HFF-Myc (cell line): ENCODE measurements at regions not wholly inside any gene's neighbourhood (a gene's known extent, or its start where the extent isn't known, plus 50 kb on each side); places are given as distances from the start of the nearest gene placed in this dataset.

Source experiments
- DNase-seq: peaks from one replicate; pipeline ENCODE4 v3.0.0-alpha.2; 2011; ENCODE audit warnings: low read depth; ENCODE audit errors: extremely low read depth
- H3K4me3 ChIP-seq: replicated peaks from 2 replicates; pipeline ENCODE4 v1.5.1; 2011; ENCODE audit warnings: low read depth, mild to moderate bottlenecking, control low read depth, low read length
- TF ChIP-seq, protein P1 (sequence below): IDR thresholded peaks from 2 replicates; pipeline ENCODE4 v1.5.1; 2012; ENCODE audit warnings: mild to moderate bottlenecking, low read depth, low read length, control low read depth; ENCODE audit errors: missing control alignments

DNA sequence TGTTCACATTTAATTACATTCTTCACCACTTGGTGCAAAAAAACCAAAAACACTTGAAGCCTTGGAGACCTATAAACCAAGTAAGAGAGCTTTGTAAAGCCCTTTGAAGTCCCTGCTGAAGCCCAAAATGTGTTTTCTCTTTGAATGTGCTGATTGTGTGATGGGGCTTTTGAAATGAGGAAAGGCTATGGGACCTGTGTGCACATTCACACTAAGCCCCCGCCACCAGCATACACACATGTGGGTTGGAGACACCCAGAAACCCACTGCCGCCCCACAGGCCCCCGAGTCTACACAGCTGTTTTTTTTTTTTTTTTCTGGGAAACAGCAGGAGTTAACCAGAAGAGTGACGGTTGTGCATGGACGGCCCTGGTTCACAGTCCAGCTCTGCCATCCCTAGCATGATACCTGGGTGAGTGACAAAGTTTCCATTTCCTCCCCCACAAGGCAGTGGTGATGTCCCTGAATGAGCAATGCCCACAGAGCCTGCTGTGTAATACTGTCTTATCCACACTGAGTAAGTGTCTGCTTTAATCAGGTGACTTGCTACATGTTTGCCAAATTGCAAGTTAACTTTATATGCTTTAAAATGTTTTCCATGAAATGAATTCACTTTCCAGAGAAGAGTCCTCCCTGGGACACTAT is 154.6 kb upstream of the GDF10 start:
- TF ChIP-seq, protein P1, sequence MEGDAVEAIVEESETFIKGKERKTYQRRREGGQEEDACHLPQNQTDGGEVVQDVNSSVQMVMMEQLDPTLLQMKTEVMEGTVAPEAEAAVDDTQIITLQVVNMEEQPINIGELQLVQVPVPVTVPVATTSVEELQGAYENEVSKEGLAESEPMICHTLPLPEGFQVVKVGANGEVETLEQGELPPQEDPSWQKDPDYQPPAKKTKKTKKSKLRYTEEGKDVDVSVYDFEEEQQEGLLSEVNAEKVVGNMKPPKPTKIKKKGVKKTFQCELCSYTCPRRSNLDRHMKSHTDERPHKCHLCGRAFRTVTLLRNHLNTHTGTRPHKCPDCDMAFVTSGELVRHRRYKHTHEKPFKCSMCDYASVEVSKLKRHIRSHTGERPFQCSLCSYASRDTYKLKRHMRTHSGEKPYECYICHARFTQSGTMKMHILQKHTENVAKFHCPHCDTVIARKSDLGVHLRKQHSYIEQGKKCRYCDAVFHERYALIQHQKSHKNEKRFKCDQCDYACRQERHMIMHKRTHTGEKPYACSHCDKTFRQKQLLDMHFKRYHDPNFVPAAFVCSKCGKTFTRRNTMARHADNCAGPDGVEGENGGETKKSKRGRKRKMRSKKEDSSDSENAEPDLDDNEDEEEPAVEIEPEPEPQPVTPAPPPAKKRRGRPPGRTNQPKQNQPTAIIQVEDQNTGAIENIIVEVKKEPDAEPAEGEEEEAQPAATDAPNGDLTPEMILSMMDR = no peak
- no peak for DNase-seq
- no peak overlapping the region for H3K4me3 ChIP-seq

DNA sequence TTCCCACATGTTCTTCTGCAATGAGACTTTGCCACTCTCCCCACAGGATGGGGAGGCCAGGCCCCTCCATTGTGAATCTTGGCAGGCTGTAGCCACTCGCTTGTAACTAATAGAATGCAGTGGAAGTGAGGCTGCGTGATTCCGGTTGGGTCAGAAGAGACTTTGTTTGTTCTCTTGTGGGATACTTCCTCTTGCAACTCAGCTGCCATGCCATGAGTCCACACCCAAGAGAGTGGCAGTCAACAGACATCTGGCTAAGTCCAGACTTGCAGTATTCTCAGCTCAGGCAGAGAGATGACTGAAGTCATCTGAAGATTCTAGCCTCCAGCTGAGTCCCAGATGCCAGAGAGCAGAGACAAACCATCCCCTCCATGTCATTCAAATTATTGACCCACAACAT is 153.4 kb upstream of the GDF10 start:
- TF ChIP-seq, protein P1 = no peak

DNA sequence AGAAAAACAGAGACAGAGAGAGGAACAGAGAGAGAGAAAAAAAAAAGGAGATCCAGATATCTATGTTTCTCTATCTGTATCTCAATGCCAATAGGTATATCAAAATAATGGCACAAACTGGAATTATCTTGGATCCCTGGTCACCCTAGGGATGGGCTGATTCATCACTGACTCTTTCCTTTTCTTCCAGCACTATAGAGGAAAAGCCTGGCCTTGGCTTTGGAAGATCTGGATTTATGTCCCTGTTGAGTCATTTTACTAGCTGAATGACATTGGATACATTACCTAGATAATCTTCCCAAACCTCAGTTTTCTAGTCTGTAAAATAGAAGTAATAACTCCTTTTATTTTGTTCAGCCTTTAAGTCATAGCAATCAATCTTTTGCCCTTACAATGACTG is 152.8 kb upstream of the GDF10 start:
- no peak overlapping the region for H3K4me3 ChIP-seq
- TF ChIP-seq, protein P1 = no peak
- DNase-seq = no peak

More for the DNA sequence above, 153.4 kb upstream of the GDF10 start:
- H3K4me3 ChIP-seq = no peak overlapping the region
- DNase-seq = no peak

DNA sequence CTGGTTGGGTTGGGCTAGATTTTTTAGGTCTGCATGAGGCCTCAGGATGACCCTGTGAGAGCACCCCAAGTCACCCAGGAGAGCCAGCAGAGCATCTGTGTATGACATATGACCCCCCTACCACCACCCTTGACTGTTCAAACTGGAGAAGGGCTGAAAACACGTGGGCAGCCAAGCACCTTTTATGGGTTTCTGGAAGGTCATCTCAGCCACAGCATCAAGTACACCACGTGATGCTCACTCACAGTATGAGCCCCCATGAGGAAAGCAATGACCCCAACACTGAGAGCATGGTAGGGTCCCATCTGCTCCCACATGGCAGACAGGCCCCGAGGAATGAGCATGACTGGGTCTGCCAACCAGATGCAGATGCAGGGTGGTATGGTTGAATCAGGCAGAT is 149.4 kb upstream of the GDF10 start:
- TF ChIP-seq, protein P1 = no peak
- no peak overlapping the region for H3K4me3 ChIP-seq
- DNase-seq = no peak

DNA sequence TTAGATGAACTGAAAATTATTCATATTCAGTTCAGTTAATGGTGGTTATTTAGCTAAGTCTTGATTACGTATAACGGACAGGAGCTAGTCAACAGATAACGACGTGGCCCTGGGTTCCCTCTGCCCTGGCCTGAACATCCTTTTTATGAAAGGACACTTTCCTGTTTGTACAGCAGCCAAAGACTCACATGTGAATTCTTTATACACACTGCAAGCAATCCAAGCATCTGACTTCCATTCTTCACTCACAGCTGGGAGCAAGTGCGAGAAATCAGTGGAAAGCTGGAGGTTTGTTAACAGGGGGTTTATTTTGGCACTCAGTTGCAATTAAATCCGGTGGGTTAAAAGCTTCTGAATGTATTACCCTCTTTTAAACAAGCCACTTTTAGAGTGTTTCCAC is 148.1 kb upstream of the GDF10 start:
- TF ChIP-seq, protein P1 = no peak
- DNase-seq = no peak
- H3K4me3 ChIP-seq = no peak overlapping the region

DNA sequence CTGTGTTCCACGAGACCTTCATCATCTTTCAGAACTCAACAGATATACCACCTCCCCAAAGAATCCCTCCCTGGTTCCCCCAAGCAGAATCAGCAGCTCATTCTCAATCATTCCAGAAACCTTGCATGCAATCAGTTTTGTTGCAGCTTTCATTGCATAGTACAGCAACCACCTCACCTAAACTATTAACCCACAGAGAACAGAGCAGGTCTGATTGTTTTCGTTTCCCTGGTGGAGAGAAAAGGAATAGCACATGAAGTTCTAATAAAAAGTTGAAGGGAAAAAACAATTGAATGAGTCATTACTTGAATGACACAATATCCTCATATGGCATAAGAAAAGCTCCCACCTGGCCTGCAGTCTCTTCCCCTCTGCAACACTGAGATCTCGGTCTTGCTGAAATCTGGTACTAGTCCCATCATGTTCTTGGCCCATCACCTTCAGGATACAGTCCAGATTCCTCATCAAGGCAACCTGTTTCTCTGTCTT is 147.1 kb upstream of the GDF10 start:
- DNase-seq = no peak
- TF ChIP-seq, protein P1 = no peak
- no peak overlapping the region for H3K4me3 ChIP-seq

DNA sequence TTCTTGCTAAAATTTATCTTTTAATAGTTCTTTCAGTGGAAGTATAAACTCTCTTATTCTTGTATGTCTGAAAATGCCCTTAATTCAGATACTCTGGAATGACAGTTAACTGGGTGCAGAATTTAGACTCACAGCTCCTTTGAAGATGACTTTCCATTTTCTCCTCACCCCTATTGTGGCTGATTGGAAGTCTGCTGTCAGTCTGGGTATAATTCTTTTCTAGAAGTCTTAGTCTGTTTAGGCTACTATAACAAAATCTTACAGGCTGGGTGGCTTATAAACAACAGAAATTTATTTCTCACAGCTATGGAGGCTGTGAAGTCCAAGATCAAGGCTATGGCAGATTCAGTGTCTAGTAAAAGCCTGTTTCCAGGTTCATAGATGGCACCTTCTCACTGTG is 145.2 kb upstream of the GDF10 start:
- H3K4me3 ChIP-seq = no peak overlapping the region
- no peak for DNase-seq
- TF ChIP-seq, protein P1 = no peak
